Fibroblast of villous mesenchyme (primary cell): ENCODE measurements at regions not wholly inside any gene's neighbourhood (a gene's known extent, or its start where the extent isn't known, plus 50 kb on each side); places are given as distances from the start of the nearest gene placed in this dataset.
"Not testable (repeated sequence)": the region's sequence is repeated elsewhere in the genome, so short reads cannot be mapped to it uniquely, and the experiment has no call there.

Experiments used
- DNase-seq: peaks from one replicate; pipeline ENCODE4 v3.0.0-alpha.2; 2010; ENCODE audit warnings: low read depth
- H3K4me3 ChIP-seq: 2 replicates; pipeline ENCODE4 v1.5.1; 2011; ENCODE audit warnings: low read depth, mild to moderate bottlenecking, low read length
- TF ChIP-seq, protein P1 (sequence below): IDR thresholded peaks from 2 replicates; pipeline ENCODE4 v1.5.1; 2012; ENCODE audit warnings: low read depth, mild to moderate bottlenecking, low read length; ENCODE audit not compliant: insufficient read depth

DNA sequence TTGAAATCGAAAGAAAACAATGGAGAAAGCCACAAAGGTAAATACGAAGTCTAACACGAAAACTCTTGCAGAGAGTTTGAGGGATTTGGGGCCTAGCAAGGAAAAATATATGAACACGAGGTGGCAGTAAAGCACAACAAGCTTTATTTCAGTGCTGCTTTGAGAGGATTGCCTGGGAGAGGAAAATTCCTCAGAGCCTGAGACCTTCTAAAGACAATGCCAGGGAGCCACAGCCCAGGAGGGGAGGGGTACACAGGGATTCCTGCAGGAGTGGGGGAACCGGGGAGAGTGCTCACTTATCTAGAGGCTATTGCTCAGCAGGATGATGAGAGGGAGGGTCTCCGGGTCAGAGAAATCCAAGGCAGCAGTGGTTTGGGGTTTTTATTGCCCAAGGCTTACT, 134.9 kb upstream of the ADCY2 start:
- no peak overlapping the region for H3K4me3 ChIP-seq
- TF ChIP-seq, protein P1, sequence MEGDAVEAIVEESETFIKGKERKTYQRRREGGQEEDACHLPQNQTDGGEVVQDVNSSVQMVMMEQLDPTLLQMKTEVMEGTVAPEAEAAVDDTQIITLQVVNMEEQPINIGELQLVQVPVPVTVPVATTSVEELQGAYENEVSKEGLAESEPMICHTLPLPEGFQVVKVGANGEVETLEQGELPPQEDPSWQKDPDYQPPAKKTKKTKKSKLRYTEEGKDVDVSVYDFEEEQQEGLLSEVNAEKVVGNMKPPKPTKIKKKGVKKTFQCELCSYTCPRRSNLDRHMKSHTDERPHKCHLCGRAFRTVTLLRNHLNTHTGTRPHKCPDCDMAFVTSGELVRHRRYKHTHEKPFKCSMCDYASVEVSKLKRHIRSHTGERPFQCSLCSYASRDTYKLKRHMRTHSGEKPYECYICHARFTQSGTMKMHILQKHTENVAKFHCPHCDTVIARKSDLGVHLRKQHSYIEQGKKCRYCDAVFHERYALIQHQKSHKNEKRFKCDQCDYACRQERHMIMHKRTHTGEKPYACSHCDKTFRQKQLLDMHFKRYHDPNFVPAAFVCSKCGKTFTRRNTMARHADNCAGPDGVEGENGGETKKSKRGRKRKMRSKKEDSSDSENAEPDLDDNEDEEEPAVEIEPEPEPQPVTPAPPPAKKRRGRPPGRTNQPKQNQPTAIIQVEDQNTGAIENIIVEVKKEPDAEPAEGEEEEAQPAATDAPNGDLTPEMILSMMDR = peak; percentile 38
- DNase-seq = peak; percentile 23

DNA sequence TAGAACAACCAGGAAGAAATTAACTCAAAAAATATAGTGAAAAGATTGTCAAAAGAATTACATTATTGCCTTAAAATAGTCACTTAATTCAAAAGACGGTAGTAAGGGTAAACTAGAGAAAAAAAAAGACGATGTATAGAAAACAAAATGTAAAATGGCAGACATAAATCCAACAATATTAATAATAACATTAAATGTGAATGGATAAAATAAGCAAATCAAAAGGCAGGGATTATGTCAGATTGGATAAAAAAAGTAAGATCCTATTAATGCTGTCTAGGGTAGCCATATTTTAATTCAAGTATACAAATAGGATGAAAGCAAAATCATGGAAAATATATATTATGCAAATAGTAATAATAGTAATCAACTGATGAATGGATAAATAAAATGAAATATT, 134.0 kb upstream of the ADCY2 start:
- no peak overlapping the region for H3K4me3 ChIP-seq
- DNase-seq = no peak
- TF ChIP-seq, protein P1 = no peak

DNA sequence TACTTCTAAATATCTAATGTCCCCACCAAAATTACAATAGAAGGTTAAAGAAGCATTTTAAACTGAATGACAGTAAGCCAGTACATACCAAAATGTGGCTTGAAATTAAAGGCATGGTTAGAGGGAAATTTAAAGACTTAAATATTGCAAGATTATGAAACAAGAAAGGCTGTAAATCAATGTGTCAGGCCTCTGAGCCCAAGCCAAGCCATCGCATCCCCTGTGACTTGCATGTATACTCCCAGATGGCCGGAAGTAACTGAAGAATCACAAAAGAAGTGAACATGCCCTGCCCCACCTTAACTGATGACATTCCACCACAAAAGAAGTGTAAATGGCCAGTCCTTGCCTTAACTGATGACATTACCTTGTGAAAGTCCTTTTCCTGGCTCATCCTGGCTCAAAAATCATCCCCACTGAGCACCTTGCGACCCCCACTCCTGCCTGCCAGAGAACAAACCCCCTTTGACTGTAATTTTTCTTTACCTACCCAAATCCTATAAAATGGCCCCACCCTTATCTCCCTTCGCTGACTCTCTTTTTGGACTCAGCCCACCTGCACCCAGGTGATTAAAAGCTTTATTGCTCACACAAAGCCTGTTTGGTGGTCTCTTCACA, 132.4 kb upstream of the ADCY2 start:
- H3K4me3 ChIP-seq, DNase-seq: not testable (repeated sequence)

DNA sequence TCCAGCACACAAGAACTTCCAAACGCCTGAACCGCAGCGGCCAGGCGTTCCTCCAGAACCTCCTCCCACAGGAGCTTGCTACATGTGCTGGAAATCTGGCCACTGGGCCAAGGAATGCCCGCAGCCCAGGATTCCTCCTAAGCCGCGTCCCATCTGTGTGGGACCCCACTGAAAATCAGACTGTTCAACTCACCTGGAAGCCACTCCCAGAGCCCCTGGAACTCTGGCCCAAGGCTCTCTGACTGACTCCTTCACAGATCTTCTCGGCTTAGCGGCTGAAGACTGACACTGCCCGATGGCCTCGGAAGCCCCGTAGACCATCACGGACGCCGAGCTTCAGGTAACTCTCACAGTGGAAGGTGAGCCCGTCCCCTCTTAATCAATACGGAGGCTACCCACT, 130.2 kb upstream of the ADCY2 start:
- not testable (repeated sequence) for H3K4me3 ChIP-seq, DNase-seq

DNA sequence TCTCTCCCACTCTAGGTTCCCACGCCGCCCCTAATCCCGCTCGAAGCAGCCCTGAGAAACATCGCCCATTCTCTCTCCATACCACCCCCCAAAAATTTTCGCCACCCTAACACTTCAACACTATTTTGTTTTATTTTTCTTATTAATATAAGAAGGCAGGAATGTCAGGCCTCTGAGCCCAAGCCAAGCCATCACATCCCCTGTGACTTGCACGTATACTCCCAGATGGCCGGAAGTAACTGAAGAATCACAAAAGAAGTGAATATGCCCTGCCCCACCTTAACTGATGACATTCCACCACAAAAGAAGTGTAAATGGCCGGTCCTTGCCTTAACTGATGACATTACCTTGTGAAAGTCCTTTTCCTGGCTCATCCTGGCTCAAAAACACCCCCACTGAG, 127.2 kb upstream of the ADCY2 start:
- not testable (repeated sequence) for DNase-seq, H3K4me3 ChIP-seq

DNA sequence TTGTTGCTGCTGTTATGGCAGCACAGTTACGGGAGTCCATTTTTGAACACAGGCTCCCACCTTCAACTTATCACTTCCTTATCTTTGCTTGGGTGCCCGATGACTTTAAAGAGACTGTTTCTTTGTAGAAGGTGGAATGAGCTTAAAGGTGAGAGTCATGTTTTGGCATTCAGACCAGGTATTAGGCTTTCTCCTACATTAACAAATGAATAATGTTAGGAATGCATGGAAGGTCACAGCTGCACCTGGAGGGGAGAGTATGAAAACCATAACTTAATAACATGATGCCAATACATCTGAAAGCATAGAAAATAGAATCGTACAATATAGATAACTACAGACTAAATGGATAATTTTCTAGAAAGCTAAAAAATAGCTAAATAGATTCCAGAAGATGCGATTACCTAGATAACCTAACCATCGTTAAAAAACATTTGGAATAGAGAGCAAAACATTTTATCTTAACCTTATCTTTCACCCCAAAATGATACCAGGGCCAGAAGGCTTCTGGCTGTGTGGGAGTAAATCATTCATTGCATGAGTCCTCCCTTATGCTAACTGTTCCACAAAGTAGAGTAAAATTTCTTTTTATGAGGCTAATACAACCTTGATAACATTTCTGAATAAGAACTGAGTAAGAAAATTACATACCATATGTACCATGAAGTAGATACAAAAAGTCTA, 126.2 kb upstream of the ADCY2 start:
- no peak overlapping the region for H3K4me3 ChIP-seq
- no peak for DNase-seq
- TF ChIP-seq, protein P1 = no peak

DNA sequence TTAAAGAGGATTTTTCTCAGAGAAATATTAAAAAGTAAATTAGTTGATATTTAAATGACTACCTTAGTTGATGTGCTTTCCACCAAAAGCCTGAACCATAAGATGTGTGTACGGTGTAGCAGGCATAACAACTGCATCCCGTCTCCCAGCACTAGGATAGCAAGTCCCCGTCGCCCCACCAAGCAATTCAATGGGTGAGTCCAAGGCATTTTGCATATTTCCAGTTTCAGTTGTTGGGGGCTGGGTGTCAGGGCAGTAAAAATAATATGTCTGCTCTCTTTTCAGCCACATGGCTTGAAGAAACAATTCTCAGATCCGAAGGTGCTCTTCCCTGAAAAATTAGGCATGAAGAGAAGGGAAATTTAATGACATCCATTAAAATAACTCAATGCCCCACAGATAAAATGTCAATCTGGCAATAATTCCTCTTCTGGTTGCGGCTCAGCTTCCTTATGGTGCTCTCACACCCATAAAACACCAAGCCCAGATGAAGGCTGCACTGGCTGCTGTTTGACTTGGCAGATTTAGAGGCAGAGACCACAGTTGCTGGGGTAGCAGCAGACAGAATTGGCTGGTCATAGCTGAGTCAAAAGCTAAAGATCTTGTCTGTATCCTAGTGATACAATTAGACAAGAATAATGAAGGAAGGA, 124.4 kb upstream of the ADCY2 start:
- no peak overlapping the region for H3K4me3 ChIP-seq
- no peak for DNase-seq
- TF ChIP-seq, protein P1 = no peak

DNA sequence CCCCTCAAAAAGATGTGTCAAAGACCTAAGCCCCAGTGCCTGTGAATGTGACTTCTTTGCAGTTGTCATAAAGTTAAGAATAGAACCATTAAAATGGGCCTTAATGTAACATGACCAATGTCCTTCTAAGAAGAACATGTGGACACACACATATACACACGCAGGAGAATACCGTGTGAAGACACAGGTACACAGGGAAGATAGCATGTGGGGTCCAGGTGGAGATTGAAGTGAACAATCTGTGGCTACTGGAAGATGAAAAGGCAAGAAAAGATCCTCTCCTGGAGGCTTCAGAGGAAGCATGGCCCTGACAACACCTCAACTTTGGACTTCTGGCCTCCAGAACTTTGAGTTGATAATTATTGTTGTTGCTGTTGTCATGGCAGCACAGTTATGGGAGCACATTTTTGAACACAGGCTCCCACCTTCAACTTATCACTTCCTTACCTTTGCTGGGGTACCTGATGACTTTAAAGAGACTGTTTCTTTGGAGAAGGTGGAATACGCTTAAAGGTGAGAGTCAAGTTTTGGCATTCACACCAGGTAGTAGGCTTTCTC, 123.5 kb upstream of the ADCY2 start:
- no peak for DNase-seq
- TF ChIP-seq, protein P1 = no peak
- H3K4me3 ChIP-seq = no peak overlapping the region
